G401 (cell line): ENCODE measurements at regions not wholly inside any gene's neighbourhood (a gene's known extent, or its start where the extent isn't known, plus 50 kb on each side); places are given as distances from the start of the nearest gene placed in this dataset.

ENCODE experiments used
- DNase-seq: peaks from one replicate; pipeline ENCODE4 v3.0.0-alpha.2; 2015; ENCODE audit warnings: low spot score
- in situ Hi-C: cut with HindIII; loops from 2 replicates; pipeline ENCODE4 v1.10.0; 2016; ENCODE audit warnings: low sequenced_read_pairs, mixed read lengths

- in situ Hi-C loops = no loop called here
- DNase-seq = no peak
Observed at GRCh38 chr4:111813555-111814140, 331.6 kb upstream of the FAM241A start.

- in situ Hi-C loops = no loop called here
- no peak for DNase-seq
Observed at GRCh38 chr4:111814961-111815360, 330.3 kb upstream of the FAM241A start.

GRCh38 chr4:111821342-111821741, 323.9 kb upstream of the FAM241A start:
- in situ Hi-C loops = no loop called here
- DNase-seq = no peak

GRCh38 chr4:111836601-111837000, 308.7 kb upstream of the FAM241A start:
- in situ Hi-C loops = no loop called here

GRCh38 chr4:111837761-111838160, 307.5 kb upstream of the FAM241A start:
- in situ Hi-C loops = no loop called here
- DNase-seq = no peak

More at GRCh38 chr4:111836601-111837000, 308.7 kb upstream of the FAM241A start:
- DNase-seq = no peak

GRCh38 chr4:111838406-111838930, 306.8 kb upstream of the FAM241A start:
- no peak for DNase-seq
- in situ Hi-C loops = no loop called here

GRCh38 chr4:111839141-111839540, 306.1 kb upstream of the FAM241A start:
- no peak for DNase-seq
- in situ Hi-C loops = no loop called here

- no peak for DNase-seq
- in situ Hi-C loops = no loop called here
Observed at GRCh38 chr4:111842336-111842735, 302.9 kb upstream of the FAM241A start.

- DNase-seq = peak; percentile 2
- in situ Hi-C loops = no loop called here
Observed at GRCh38 chr4:111847296-111848008, 297.8 kb upstream of the FAM241A start.

- in situ Hi-C loops = no loop called here
- no peak for DNase-seq
Observed at GRCh38 chr4:111849746-111850284, 295.4 kb upstream of the FAM241A start.

GRCh38 chr4:111854494-111855087, 290.7 kb upstream of the FAM241A start:
- in situ Hi-C loops = no loop called here
- peak; percentile 8 for DNase-seq

- DNase-seq = no peak
- in situ Hi-C loops = no loop called here
Observed at GRCh38 chr4:111855308-111855707, 289.9 kb upstream of the FAM241A start.

GRCh38 chr4:111864066-111864465, 281.2 kb upstream of the FAM241A start:
- in situ Hi-C loops = no loop called here
- no peak for DNase-seq

- no peak for DNase-seq
- in situ Hi-C loops = no loop called here
Observed at GRCh38 chr4:111869339-111869738, 275.9 kb upstream of the FAM241A start.

GRCh38 chr4:111871802-111872201, 273.5 kb upstream of the FAM241A start:
- no peak for DNase-seq
- in situ Hi-C loops = no loop called here

GRCh38 chr4:111873801-111874200, 271.5 kb upstream of the FAM241A start:
- no peak for DNase-seq
- in situ Hi-C loops = no loop called here

- no peak for DNase-seq
- in situ Hi-C loops = no loop called here
Observed at GRCh38 chr4:111879539-111879938, 265.7 kb upstream of the FAM241A start.

- no peak for DNase-seq
- in situ Hi-C loops = no loop called here
Observed at GRCh38 chr4:111880116-111880515, 265.1 kb upstream of the FAM241A start.

- DNase-seq = no peak
- in situ Hi-C loops = no loop called here
Observed at GRCh38 chr4:111883557-111883999, 261.7 kb upstream of the FAM241A start.

GRCh38 chr4:111890412-111890811, 254.8 kb upstream of the FAM241A start:
- in situ Hi-C loops = no loop called here
- no peak for DNase-seq
